Uterus (tissue), 2 donors: ENCODE measurements at regions not wholly inside any gene's neighbourhood (a gene's known extent, or its start where the extent isn't known, plus 50 kb on each side); places are given as distances from the start of the nearest gene placed in this dataset.

ENCODE experiments used
- CTCF ChIP-seq, 4 experiments: fragments of 200-600 bp in 2 of 4; fragments of 450-650 bp in 2 of 4; sonication (generic) in 2 of 4; IDR thresholded peaks; one replicate each; pipeline ENCODE4 v1.5.1; 2016 to 2019; ENCODE audit warnings: antibody characterized with exemption in 4 of 4, mild to moderate bottlenecking in 2 of 4, moderate library complexity in 1 of 4
- POLR2A ChIP-seq, 2 donors: fragments of 450-650 bp; IDR thresholded peaks; one replicate each; pipeline ENCODE4 v1.6.1; 2016; ENCODE audit warnings: antibody characterized with exemption in 2 of 2, mild to moderate bottlenecking in 1 of 2, moderate library complexity in 1 of 2

GRCh38 chr5:156230887-156231286, 96.1 kb upstream of the SGCD start:
- no peak for TF ChIP-seq POLR2A (IDR thresholded peaks at IDR 0.05)
- TF ChIP-seq CTCF (IDR thresholded peaks at IDR 0.05): no peak
